ENCODE measurements at regions not wholly inside any gene's neighbourhood (a gene's known extent, or its start where the extent isn't known, plus 50 kb on each side); places are given as distances from the start of the nearest gene placed in this dataset.

- H3K4me3 ChIP-seq (ENCODE audit: low read depth, low read length): no peak overlapping the region
- TF ChIP-seq CTCF (IDR thresholded peaks at IDR 0.05; ENCODE audit: borderline replicate concordance, insufficient read depth, low read depth, low read length): no peak
Observed at GRCh38 chr6:8506126-8506525, 70.8 kb upstream of the SLC35B3 start.

- H3K4me3 ChIP-seq (ENCODE audit: low read depth, low read length): no peak overlapping the region
- no peak for TF ChIP-seq CTCF (IDR thresholded peaks at IDR 0.05; ENCODE audit: borderline replicate concordance, insufficient read depth, low read depth, low read length)
Observed at GRCh38 chr6:8499540-8499939, 64.2 kb upstream of the SLC35B3 start.

- no peak for TF ChIP-seq CTCF (IDR thresholded peaks at IDR 0.05; ENCODE audit: borderline replicate concordance, insufficient read depth, low read depth, low read length)
Observed at GRCh38 chr6:8494730-8495129, 59.4 kb upstream of the SLC35B3 start.

GRCh38 chr6:8492536-8493133, 57.3 kb upstream of the SLC35B3 start:
- no peak for TF ChIP-seq CTCF (IDR thresholded peaks at IDR 0.05; ENCODE audit: borderline replicate concordance, insufficient read depth, low read depth, low read length)
- H3K4me3 ChIP-seq (ENCODE audit: low read depth, low read length): no peak overlapping the region

More at GRCh38 chr6:8494730-8495129, 59.4 kb upstream of the SLC35B3 start:
- no peak overlapping the region for H3K4me3 ChIP-seq (ENCODE audit: low read depth, low read length)
